CD4-positive, CD25-positive, alpha-beta regulatory T cell (primary cell): ENCODE measurements at regions not wholly inside any gene's neighbourhood (a gene's known extent, or its start where the extent isn't known, plus 50 kb on each side); places are given as distances from the start of the nearest gene placed in this dataset.
A peak's percentile ranks its signal among the peaks of the same experiment; 100 is the strongest.

Experiments
- ATAC-seq, 2 donors: fragments of 150-1000 bp; cut with Tn5 transposase; one replicate each; pipeline ENCODE4 v1.10.0; 2021; ENCODE audit warnings: low read depth in 2 of 2, moderate number of reproducible peaks in 2 of 2, moderate library complexity in 1 of 2
- DNase-seq, 3 donors: peaks; one replicate each; pipeline versions ENCODE4 v3.0.0 to v3.0.0-alpha.2; 2012 to 2022; ENCODE audit warnings: mixed read lengths in 1 of 3
- H3K27ac ChIP-seq: one replicate; pipeline ENCODE4 v1.7.0; 2013; ENCODE audit warnings: mild to moderate bottlenecking, low read length; ENCODE audit not compliant: insufficient read depth, poor library complexity, severe bottlenecking
- H3K27me3 ChIP-seq: one replicate; pipeline ENCODE4 v1.7.0; 2013; ENCODE audit warnings: low read length; ENCODE audit not compliant: control insufficient read depth, insufficient read depth
- H3K36me3 ChIP-seq: one replicate; pipeline ENCODE4 v1.7.0; 2013; ENCODE audit warnings: mild to moderate bottlenecking, low read length, moderate library complexity; ENCODE audit not compliant: control insufficient read depth, insufficient read depth
- H3K4me1 ChIP-seq: 2 replicates; pipeline ENCODE4 v1.7.0; 2013; ENCODE audit warnings: mild to moderate bottlenecking, low read length; ENCODE audit not compliant: insufficient read depth, control insufficient read depth, poor library complexity, severe bottlenecking
- H3K4me3 ChIP-seq: one replicate; pipeline ENCODE4 v1.7.0; 2013; ENCODE audit warnings: low read depth, mild to moderate bottlenecking, low read length, moderate library complexity
- H3K9me3 ChIP-seq, 2 experiments: 1 replicate in 1 of 2; 2 replicates in 1 of 2; pipeline ENCODE4 v1.7.0; 2013; ENCODE audit warnings: low read length in 2 of 2, mild to moderate bottlenecking in 1 of 2, moderate library complexity in 1 of 2; ENCODE audit not compliant: control insufficient read depth in 2 of 2
- H3K27ac Mint-ChIP-seq, 3 donors: one replicate each; pipeline ENCODE4 v1.8.0; 2020 to 2022; ENCODE audit warnings: mild to moderate bottlenecking in 3 of 3, mixed read lengths in 3 of 3, moderate library complexity in 2 of 3
- H3K27me3 Mint-ChIP-seq: one replicate; pipeline ENCODE4 v1.8.0; 2022; ENCODE audit warnings: mild to moderate bottlenecking, mixed read lengths
- H3K36me3 Mint-ChIP-seq: one replicate; pipeline ENCODE4 v1.8.0; 2020; ENCODE audit warnings: mixed read lengths
- H3K4me1 Mint-ChIP-seq, 4 donors: one replicate each; pipeline ENCODE4 v1.8.0; 2020 to 2022; ENCODE audit warnings: mixed read lengths in 4 of 4, mild to moderate bottlenecking in 1 of 4
- H3K4me3 Mint-ChIP-seq, 4 donors: one replicate each; pipeline ENCODE4 v1.8.0; 2020 to 2022; ENCODE audit warnings: mild to moderate bottlenecking in 4 of 4, mixed read lengths in 4 of 4, moderate library complexity in 3 of 4
- H3K9me3 Mint-ChIP-seq, 7 donors: one replicate each; pipeline ENCODE4 v1.8.0; 2020 to 2022; ENCODE audit warnings: mixed read lengths in 7 of 7, mild to moderate bottlenecking in 3 of 7, moderate library complexity in 2 of 7

- Mint-ChIP-seq H3K27ac (no peak overlapping the region), H3K27me3 (peaks cover 8% of the 10 kb centered on the region), H3K4me1 (no peaks in the 10 kb centered on the region), H3K36me3 (no peaks in the 10 kb centered on the region), H3K4me3 (no peak overlapping the region), H3K9me3 (no peaks in the 10 kb centered on the region)
- H3K4me3 ChIP-seq, result no peak overlapping the region
- ATAC-seq (no peak), DNase-seq (no peak)
- no peak overlapping the region for H3K27ac ChIP-seq
- H3K4me1 ChIP-seq, result no peaks in the 10 kb centered on the region
- no peaks in the 10 kb centered on the region for H3K36me3 ChIP-seq
- no peaks in the 10 kb centered on the region for H3K9me3 ChIP-seq
- no peaks in the 10 kb centered on the region for H3K27me3 ChIP-seq
Observed at GRCh38 chr7:21218155-21218554, 209.7 kb upstream of the SP4 start.

GRCh38 chr7:21221130-21221529 lies 206.8 kb upstream of the SP4 start:
- H3K27me3 Mint-ChIP-seq, result peaks cover 9% of the 10 kb centered on the region
- Histone ChIP-seq H3K27me3 (no peaks in the 10 kb centered on the region), H3K4me3 (no peak overlapping the region), H3K9me3 (no peaks in the 10 kb centered on the region), H3K36me3 (no peaks in the 10 kb centered on the region), H3K27ac (no peak overlapping the region), H3K4me1 (no peaks in the 10 kb centered on the region)
- no peak overlapping the region for H3K27ac Mint-ChIP-seq
- DNase-seq (no peak), ATAC-seq (no peak)
- H3K36me3 Mint-ChIP-seq, result no peaks in the 10 kb centered on the region
- no peaks in the 10 kb centered on the region for H3K4me1 Mint-ChIP-seq
- no peak overlapping the region for H3K4me3 Mint-ChIP-seq
- peaks cover 0 to 2% (median 0%) of the 10 kb centered on the region in 7 donors for H3K9me3 Mint-ChIP-seq

- no peaks in the 10 kb centered on the region for H3K36me3 ChIP-seq
- Mint-ChIP-seq H3K36me3 (no peaks in the 10 kb centered on the region), H3K9me3 (peaks cover 0 to 6% (median 2%) of the 10 kb centered on the region in 7 donors), H3K4me1 (no peaks in the 10 kb centered on the region), H3K4me3 (no peak overlapping the region), H3K27ac (no peak overlapping the region), H3K27me3 (peaks cover 45% of the 10 kb centered on the region)
- H3K27ac ChIP-seq, result no peak overlapping the region
- peaks cover 37% of the 10 kb centered on the region for H3K27me3 ChIP-seq
- no peak overlapping the region for H3K4me3 ChIP-seq
- DNase-seq, result no peak
- H3K4me1 ChIP-seq, result no peaks in the 10 kb centered on the region
- no peaks in the 10 kb centered on the region for H3K9me3 ChIP-seq
- no peak for ATAC-seq
Observed at GRCh38 chr7:21238400-21239116, 189.3 kb upstream of the SP4 start.

- H3K36me3 ChIP-seq, result no peaks in the 10 kb centered on the region
- Mint-ChIP-seq H3K27me3 (peaks cover 47% of the 10 kb centered on the region), H3K9me3 (peaks cover 0 to 2% (median 0%) of the 10 kb centered on the region in 7 donors), H3K4me3 (no peak overlapping the region), H3K27ac (no peak overlapping the region), H3K4me1 (no peaks in the 10 kb centered on the region), H3K36me3 (no peaks in the 10 kb centered on the region)
- no peak for DNase-seq
- no peak for ATAC-seq
- H3K4me3 ChIP-seq, result no peak overlapping the region
- no peaks in the 10 kb centered on the region for H3K9me3 ChIP-seq
- H3K27me3 ChIP-seq, result peaks cover 47% of the 10 kb centered on the region
- no peak overlapping the region for H3K27ac ChIP-seq
- H3K4me1 ChIP-seq, result no peaks in the 10 kb centered on the region
Observed at GRCh38 chr7:21243265-21243664, 184.6 kb upstream of the SP4 start.

- H3K27ac ChIP-seq, result no peak overlapping the region
- H3K4me1 Mint-ChIP-seq, result peaks cover under 1 to 11% (median 4%) of the 10 kb centered on the region in 4 donors
Observed at GRCh38 chr7:21251151-21251800, 176.6 kb upstream of the SP4 start.

GRCh38 chr7:21253740-21254687 lies 173.9 kb upstream of the SP4 start:
- Mint-ChIP-seq H3K36me3 (no peaks in the 10 kb centered on the region), H3K9me3 (peaks cover 0 to 2% (median 0%) of the 10 kb centered on the region in 7 donors), H3K4me3 (peak overlapping the region in 2 of 4 donors; percentile 32 to 37), H3K27ac (no peak overlapping the region), H3K27me3 (peaks cover 85% of the 10 kb centered on the region), H3K4me1 (peaks cover 3 to 15% (median 5%) of the 10 kb centered on the region in 4 donors)
- peaks cover 9% of the 10 kb centered on the region for H3K4me1 ChIP-seq
- no peaks in the 10 kb centered on the region for H3K36me3 ChIP-seq
- H3K27ac ChIP-seq, result no peak overlapping the region
- ATAC-seq (peak; percentile 50 to 60), DNase-seq (peak in 2 of 3 donors; percentile 7 to 50)
- peaks cover 53% of the 10 kb centered on the region for H3K27me3 ChIP-seq
- no peaks in the 10 kb centered on the region for H3K9me3 ChIP-seq
- H3K4me3 ChIP-seq, result peak overlapping the region; percentile 45

More at GRCh38 chr7:21251151-21251800, 176.6 kb upstream of the SP4 start:
- H3K27me3 Mint-ChIP-seq, result peaks cover 72% of the 10 kb centered on the region
- Histone ChIP-seq H3K9me3 (no peaks in the 10 kb centered on the region), H3K27me3 (peaks cover 53% of the 10 kb centered on the region), H3K4me3 (no peak overlapping the region), H3K36me3 (no peaks in the 10 kb centered on the region), H3K4me1 (peaks cover 9% of the 10 kb centered on the region)
- ATAC-seq (no peak), DNase-seq (no peak)
- peaks cover 0 to 2% (median 0%) of the 10 kb centered on the region in 7 donors for H3K9me3 Mint-ChIP-seq
- H3K36me3 Mint-ChIP-seq, result no peaks in the 10 kb centered on the region
- H3K4me3 Mint-ChIP-seq, result no peak overlapping the region
- no peak overlapping the region for H3K27ac Mint-ChIP-seq

GRCh38 chr7:21256310-21256877 lies 171.5 kb upstream of the SP4 start:
- no peaks in the 10 kb centered on the region for H3K9me3 ChIP-seq
- H3K27me3 ChIP-seq, result peaks cover 43% of the 10 kb centered on the region
- ATAC-seq (peak in 1 of 2 donors; percentile 44), DNase-seq (peak in 2 of 3 donors; percentile 37 to 71)
- H3K27me3 Mint-ChIP-seq, result peaks cover 67% of the 10 kb centered on the region
- no peak overlapping the region for H3K27ac Mint-ChIP-seq
- H3K4me1 Mint-ChIP-seq, result peaks cover 4 to 16% (median 5%) of the 10 kb centered on the region in 4 donors
- no peak overlapping the region for H3K4me3 Mint-ChIP-seq
- H3K4me3 ChIP-seq, result no peak overlapping the region
- H3K36me3 ChIP-seq, result no peaks in the 10 kb centered on the region
- no peaks in the 10 kb centered on the region for H3K36me3 Mint-ChIP-seq
- H3K27ac ChIP-seq, result no peak overlapping the region
- peaks cover 9% of the 10 kb centered on the region for H3K4me1 ChIP-seq
- H3K9me3 Mint-ChIP-seq, result peaks cover 0 to 2% (median 0%) of the 10 kb centered on the region in 7 donors
